K562 (cell line): ENCODE measurements at regions not wholly inside any gene's neighbourhood (a gene's known extent, or its start where the extent isn't known, plus 50 kb on each side); places are given as distances from the start of the nearest gene placed in this dataset.

ENCODE experiments used
- CTCF ChIP-seq, 3 experiments: IDR thresholded peaks in 2 of 3; conservative IDR thresholded peaks in 1 of 3; 2 replicates each; pipeline ENCODE4 v1.5.1; 2011 to 2012; ENCODE audit warnings: low read length in 3 of 3, mild to moderate bottlenecking in 3 of 3, control low read depth in 2 of 3, improper control_type of control experiment in 1 of 3, inconsistent platforms in 1 of 3, low read depth in 1 of 3, mixed read lengths in 1 of 3, moderate library complexity in 1 of 3; ENCODE audit not compliant: insufficient read depth in 2 of 3
- YY1 ChIP-seq, 3 experiments: IDR thresholded peaks; 2 replicates each; pipeline ENCODE4 v1.6.1; 2011; ENCODE audit warnings: low read length in 2 of 3, mild to moderate bottlenecking in 2 of 3, moderate library complexity in 2 of 3, borderline replicate concordance in 1 of 3, control low read depth in 1 of 3, low read depth in 1 of 3; ENCODE audit not compliant: insufficient read depth in 3 of 3, insufficient replicate concordance in 2 of 3, control insufficient read depth in 1 of 3, insufficient read length in 1 of 3; ENCODE audit errors: extremely low read depth in 1 of 3
- ZNF23 ChIP-seq: fragments of 250-450 bp; sonication (Bioruptor Pico); IDR thresholded peaks from 2 replicates; pipeline ENCODE4 v1.4.0; 2020; ENCODE audit warnings: mild to moderate bottlenecking

- TF ChIP-seq ZNF23 (CRISPR knock-in tag) (no peak), YY1 (IDR thresholded peaks at IDR 0.05; ENCODE audit: borderline replicate concordance in 1 of 3, control insufficient read depth in 1 of 3, extremely low read depth in 1 of 3, insufficient read depth in 3 of 3, insufficient read length in 1 of 3, insufficient replicate concordance in 2 of 3, low read depth in 1 of 3, low read length in 2 of 3) (no peak), CTCF (IDR thresholded peaks at IDR 0.05 in 2 of 3, conservative IDR thresholded peaks at IDR 0.05 in 1 of 3; ENCODE audit: insufficient read depth in 2 of 3, low read depth in 1 of 3, low read length in 3 of 3) (no peak)
Observed at GRCh38 chr6:98118397-98119045, 715.9 kb upstream of the POU3F2 start.
